Fibroblast of pulmonary artery (primary cell): ENCODE measurements at regions not wholly inside any gene's neighbourhood (a gene's known extent, or its start where the extent isn't known, plus 50 kb on each side); places are given as distances from the start of the nearest gene placed in this dataset.

Source experiments
- DNase-seq: peaks from one replicate; pipeline ENCODE4 v3.0.0-alpha.2; 2010; ENCODE audit warnings: low read depth
- H3K4me3 ChIP-seq: replicated peaks from 2 replicates; pipeline ENCODE4 v1.5.1; 2011; ENCODE audit warnings: low read depth, mild to moderate bottlenecking, control low read depth, low read length, moderate library complexity
- TF ChIP-seq, protein P1 (sequence below): IDR thresholded peaks from 2 replicates; pipeline ENCODE4 v1.5.1; 2011; ENCODE audit warnings: mild to moderate bottlenecking, control low read depth, low read length, inconsistent platforms; ENCODE audit errors: missing control alignments

DNA sequence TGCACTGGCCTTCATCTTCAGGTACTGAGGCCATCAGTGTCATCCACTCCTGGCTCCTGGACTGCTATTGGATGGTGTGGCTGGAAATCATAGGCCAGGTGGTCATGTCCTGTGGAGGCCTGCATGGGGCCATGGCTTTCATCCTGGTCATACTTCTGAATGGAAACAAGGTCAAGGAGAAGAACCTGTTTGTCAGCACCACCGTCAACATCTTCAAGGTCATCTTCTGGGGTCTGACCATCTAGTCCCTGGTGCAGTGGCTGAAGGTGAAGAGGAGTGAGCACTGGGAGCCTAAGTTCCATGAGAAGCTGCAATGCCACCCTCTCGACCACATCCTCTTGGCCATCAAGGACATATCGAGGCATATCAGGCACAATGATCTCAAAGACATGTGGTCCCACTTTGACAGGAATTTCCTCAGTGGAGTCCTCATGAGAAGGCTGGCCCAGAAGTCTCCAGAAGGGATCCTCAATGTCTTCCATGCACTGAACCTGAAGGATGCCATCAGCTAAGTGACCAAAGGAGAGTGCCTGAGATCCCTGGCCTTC, 120.0 kb upstream of the SERPIND1 start:
- no peak for DNase-seq
- H3K4me3 ChIP-seq: no peak overlapping the region
- TF ChIP-seq, protein P1, sequence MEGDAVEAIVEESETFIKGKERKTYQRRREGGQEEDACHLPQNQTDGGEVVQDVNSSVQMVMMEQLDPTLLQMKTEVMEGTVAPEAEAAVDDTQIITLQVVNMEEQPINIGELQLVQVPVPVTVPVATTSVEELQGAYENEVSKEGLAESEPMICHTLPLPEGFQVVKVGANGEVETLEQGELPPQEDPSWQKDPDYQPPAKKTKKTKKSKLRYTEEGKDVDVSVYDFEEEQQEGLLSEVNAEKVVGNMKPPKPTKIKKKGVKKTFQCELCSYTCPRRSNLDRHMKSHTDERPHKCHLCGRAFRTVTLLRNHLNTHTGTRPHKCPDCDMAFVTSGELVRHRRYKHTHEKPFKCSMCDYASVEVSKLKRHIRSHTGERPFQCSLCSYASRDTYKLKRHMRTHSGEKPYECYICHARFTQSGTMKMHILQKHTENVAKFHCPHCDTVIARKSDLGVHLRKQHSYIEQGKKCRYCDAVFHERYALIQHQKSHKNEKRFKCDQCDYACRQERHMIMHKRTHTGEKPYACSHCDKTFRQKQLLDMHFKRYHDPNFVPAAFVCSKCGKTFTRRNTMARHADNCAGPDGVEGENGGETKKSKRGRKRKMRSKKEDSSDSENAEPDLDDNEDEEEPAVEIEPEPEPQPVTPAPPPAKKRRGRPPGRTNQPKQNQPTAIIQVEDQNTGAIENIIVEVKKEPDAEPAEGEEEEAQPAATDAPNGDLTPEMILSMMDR: no peak

DNA sequence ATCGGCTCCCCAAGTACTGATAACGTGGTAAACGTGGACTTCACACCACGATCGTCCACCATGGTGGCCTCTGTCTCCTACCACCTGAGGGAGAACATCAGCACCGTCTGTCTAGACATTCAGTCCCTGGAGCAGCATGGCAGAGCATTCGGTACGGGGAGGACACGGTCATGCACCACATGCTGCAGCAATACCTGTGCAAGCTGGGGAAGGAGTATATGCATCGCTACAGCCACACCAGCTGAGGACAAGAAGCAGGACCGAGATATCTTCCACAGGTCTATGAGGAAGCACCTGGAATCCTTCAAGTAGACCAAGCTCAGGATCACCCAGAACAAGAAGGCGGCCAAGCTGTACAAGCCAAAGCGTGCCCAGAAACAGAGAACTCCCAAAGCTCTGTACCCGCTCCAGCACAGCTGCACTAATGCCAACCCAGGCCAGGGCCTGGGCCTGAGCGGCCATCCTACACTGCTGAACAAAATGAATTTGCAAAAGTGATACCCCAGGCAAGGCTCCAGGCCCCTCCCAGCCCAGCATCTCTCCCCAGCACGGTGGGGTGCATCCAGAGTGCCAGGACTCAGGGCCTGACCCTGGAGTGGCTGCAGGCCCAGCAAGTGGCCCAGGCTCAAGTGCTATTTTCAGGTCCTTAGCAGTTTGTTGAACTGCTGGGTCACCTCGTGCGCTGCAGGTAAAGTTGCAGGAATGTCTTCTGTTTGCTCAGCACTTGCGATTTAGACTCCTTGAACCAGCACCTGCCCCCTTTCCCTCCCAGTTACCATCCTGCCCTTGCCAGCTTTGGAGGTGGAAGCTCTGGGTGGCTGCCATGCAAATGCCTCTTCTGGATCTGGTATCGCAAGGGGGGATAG, 119.3 kb upstream of the SERPIND1 start:
- DNase-seq: no peak
- TF ChIP-seq, protein P1: no peak
- H3K4me3 ChIP-seq: no peak overlapping the region

DNA sequence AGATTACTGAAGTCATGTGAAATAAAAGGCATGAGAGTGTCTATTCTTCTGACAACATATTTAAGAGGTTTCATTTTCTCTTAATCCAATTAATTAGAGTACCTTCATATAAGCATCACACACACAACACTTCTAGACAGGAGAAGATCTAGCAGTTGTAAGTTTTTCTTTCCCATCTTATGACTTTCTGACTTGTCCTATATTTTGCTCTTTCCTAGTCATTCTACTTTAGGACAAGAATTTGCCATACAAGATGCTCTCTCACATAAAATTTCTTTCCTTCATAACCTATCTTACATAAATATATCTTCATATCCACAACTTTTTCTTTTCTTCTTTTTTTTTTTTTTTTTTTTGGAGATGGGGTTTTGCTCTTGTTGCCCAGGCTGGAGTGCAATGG, 118.3 kb upstream of the SERPIND1 start:
- H3K4me3 ChIP-seq: no peak overlapping the region
- DNase-seq: no peak
- TF ChIP-seq, protein P1: no peak

DNA sequence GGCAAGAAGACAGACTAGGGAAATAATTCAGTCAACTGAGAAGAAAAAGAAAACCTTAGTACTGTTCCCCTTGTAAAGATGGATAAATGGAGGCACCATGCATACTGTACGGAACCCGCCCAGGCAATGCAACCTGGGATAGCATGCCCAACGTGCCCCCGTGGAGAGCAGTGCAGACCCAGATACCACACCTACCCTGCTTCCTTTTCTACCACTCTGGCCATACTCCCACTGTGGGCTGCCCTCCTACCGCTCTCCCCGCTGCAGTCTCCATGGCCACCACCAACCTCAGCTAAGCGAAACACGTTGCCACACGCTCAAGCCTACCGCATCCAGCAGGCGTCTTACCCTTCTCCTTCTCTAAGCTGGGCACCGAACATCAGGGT, 117.4 kb upstream of the SERPIND1 start:
- TF ChIP-seq, protein P1: no peak
- no peak for DNase-seq

DNA sequence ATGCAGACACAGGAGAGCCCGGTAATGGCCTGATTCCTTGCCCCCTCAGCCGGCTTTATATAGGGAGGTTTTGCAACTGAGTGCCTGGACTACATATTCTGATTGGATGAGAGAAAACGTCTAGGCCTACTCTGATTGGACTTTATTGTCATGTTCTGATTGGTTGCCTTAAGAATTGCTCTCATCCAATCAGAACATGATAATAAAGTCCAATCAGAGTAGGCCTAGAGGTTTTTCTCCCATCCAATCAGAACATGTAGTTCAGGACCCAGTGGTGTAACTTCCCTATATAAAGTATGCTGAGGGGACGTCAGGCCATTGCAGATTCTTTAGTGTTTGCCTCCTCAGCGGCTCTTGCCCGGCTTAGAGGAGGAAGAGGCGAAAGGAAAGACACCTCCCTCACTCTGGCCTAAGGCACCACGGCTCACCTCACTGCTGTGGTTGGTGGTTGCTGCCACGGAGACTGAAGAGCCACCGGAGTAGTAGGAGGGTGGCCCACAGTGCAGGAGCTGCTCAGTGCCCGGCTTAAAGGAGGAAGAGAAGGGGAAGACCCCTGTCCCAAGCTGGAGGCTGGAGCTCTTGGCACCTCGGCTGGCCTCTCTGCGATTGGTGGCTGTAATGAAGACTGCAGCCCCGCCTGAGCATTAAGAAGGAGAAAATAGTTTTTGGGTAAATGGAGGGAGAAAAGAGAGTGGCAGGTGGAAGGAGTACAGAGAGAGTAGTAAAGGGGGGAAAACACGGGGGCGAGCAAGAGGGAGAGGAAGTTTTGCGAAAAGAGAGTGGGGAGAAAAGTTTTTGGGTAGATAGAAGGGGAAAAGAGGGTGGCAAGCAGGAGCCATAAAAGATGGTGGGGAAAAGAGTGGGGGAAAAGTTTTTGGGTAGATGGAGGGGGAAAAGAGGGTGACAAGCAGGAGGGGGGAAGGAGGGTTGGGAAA, 116.7 kb upstream of the SERPIND1 start:
- no peak for DNase-seq
- TF ChIP-seq, protein P1: no peak

More for the DNA sequence above, 117.4 kb upstream of the SERPIND1 start:
- no peak overlapping the region for H3K4me3 ChIP-seq

More for the DNA sequence above, 116.7 kb upstream of the SERPIND1 start:
- no peak overlapping the region for H3K4me3 ChIP-seq
